ENCODE measurements at regions not wholly inside any gene's neighbourhood (a gene's known extent, or its start where the extent isn't known, plus 50 kb on each side); places are given as distances from the start of the nearest gene placed in this dataset.

DNA sequence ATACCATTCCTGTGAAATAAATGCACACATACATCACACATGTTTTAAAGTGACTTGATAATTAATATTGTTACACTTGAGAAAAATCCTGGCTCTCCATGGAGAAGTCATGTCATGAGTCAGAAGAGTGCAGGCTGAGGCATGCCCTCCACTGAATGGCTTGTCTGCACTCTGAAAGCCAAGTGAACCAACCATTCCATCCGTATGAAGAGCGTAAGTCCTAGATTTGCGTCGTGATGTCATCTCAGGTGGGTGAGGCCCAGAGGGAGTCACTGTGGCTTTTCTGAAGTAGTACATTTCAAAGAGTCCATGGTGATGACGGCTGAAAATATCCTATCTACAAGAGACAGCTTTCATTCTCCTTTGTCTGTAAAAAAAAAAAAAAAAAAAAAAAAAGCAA lies 83.5 kb upstream of the IRX5 start:
- H3K36me3 ChIP-seq (ENCODE audit: insufficient read depth, low read length) = no peaks in the 10 kb centered on the region
- Mint-ChIP-seq H3K9me3 (peaks cover 3% of the 10 kb centered on the region), H3K4me3 (no peak overlapping the region), H3K27ac (no peak overlapping the region), H3K27me3 (peaks cover 5% of the 10 kb centered on the region), H3K36me3 (ENCODE audit: low read depth) (no peaks in the 10 kb centered on the region), H3K4me1 (ENCODE audit: low read depth) (no peaks in the 10 kb centered on the region)
- POLR2A ChIA-PET = no interaction called here
- TF ChIP-seq, protein P1, sequence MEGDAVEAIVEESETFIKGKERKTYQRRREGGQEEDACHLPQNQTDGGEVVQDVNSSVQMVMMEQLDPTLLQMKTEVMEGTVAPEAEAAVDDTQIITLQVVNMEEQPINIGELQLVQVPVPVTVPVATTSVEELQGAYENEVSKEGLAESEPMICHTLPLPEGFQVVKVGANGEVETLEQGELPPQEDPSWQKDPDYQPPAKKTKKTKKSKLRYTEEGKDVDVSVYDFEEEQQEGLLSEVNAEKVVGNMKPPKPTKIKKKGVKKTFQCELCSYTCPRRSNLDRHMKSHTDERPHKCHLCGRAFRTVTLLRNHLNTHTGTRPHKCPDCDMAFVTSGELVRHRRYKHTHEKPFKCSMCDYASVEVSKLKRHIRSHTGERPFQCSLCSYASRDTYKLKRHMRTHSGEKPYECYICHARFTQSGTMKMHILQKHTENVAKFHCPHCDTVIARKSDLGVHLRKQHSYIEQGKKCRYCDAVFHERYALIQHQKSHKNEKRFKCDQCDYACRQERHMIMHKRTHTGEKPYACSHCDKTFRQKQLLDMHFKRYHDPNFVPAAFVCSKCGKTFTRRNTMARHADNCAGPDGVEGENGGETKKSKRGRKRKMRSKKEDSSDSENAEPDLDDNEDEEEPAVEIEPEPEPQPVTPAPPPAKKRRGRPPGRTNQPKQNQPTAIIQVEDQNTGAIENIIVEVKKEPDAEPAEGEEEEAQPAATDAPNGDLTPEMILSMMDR (IDR thresholded peaks at IDR 0.05) = no peak
- DNase-seq = no peak
- H3K4me1 ChIP-seq (ENCODE audit: insufficient read depth, low read length) = no peaks in the 10 kb centered on the region
- H3K4me3 ChIP-seq (ENCODE audit: low read length) = no peak overlapping the region
- intact Hi-C loops (cut with DNase I, micrococcal nuclease) = no loop called here
- no peak overlapping the region for H3K27ac ChIP-seq (ENCODE audit: low read depth in 1 of 2, low read length in 2 of 2)
- ATAC-seq (ENCODE audit: poor library complexity) = no peak
- peaks cover 8% of the 10 kb centered on the region in 2 experiments for H3K9me3 ChIP-seq (ENCODE audit: control insufficient read depth in 1 of 2, insufficient read depth in 1 of 2, low read length in 2 of 2)
- CTCF ChIA-PET = no interaction called here
- no peaks in the 10 kb centered on the region for H3K27me3 ChIP-seq (ENCODE audit: control insufficient read depth in 1 of 2, insufficient read depth in 2 of 2, low read length in 2 of 2)

DNA sequence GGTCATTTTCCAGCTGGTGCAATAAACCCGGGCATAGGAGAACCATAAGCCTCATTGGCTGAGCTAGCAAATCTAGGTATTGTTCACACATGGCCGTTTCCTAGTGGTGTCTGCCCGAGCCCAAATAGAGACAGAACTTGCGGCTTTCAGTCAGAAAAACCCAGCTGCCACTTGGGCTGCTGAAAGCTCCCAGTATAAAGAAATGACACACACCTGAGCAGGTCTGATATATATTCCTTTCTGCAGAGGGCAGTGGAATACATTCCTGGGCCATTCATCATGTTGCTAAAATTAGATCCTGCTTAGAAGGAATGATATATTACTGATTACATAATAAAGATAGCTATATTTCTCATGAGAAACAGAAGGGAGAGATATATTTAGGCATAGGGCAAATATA lies 83.9 kb upstream of the IRX5 start:
- Mint-ChIP-seq H3K36me3 (ENCODE audit: low read depth) (no peaks in the 10 kb centered on the region), H3K4me1 (ENCODE audit: low read depth) (no peaks in the 10 kb centered on the region), H3K9me3 (peaks cover 3% of the 10 kb centered on the region), H3K27ac (no peak overlapping the region), H3K4me3 (no peak overlapping the region), H3K27me3 (peaks cover 5% of the 10 kb centered on the region)
- no peaks in the 10 kb centered on the region for H3K4me1 ChIP-seq (ENCODE audit: insufficient read depth, low read length)
- intact Hi-C loops (cut with DNase I, micrococcal nuclease) = no loop called here
- no peak overlapping the region for H3K4me3 ChIP-seq (ENCODE audit: low read length)
- H3K36me3 ChIP-seq (ENCODE audit: insufficient read depth, low read length) = no peaks in the 10 kb centered on the region
- ATAC-seq (ENCODE audit: poor library complexity) (no peak), DNase-seq (no peak)
- TF ChIP-seq, protein P1 (IDR thresholded peaks at IDR 0.05) = no peak
- ChIA-PET POLR2A (no interaction called here), CTCF (no interaction called here)
- H3K9me3 ChIP-seq (ENCODE audit: control insufficient read depth in 1 of 2, insufficient read depth in 1 of 2, low read length in 2 of 2) = peaks cover 8% of the 10 kb centered on the region in 2 experiments
- no peaks in the 10 kb centered on the region for H3K27me3 ChIP-seq (ENCODE audit: control insufficient read depth in 1 of 2, insufficient read depth in 2 of 2, low read length in 2 of 2)
- no peak overlapping the region for H3K27ac ChIP-seq (ENCODE audit: low read depth in 1 of 2, low read length in 2 of 2)

DNA sequence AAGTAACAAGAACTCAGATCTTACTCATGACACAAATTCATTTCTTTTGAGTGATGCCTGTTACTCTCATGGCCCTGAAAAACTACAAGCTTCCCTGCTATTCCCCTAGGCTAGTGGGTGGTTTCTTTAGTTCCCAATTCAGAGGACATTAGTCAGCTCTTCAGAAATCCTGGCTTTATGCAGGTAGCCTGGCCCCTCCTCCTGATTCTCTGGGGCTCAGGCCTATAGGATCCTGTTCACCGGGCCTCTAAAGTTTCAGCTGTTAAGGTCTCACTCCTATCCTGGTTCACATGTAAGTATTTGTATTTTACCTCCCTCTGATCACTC lies 87.3 kb upstream of the IRX5 start:
- Histone ChIP-seq H3K27ac (ENCODE audit: low read depth in 1 of 2, low read length in 2 of 2) (no peak overlapping the region), H3K36me3 (ENCODE audit: insufficient read depth, low read length) (no peaks in the 10 kb centered on the region), H3K4me1 (ENCODE audit: insufficient read depth, low read length) (no peaks in the 10 kb centered on the region), H3K27me3 (ENCODE audit: control insufficient read depth in 1 of 2, insufficient read depth in 2 of 2, low read length in 2 of 2) (no peaks in the 10 kb centered on the region), H3K9me3 (ENCODE audit: control insufficient read depth in 1 of 2, insufficient read depth in 1 of 2, low read length in 2 of 2) (peaks cover 4 to 8% of the 10 kb centered on the region in 2 experiments), H3K4me3 (ENCODE audit: low read length) (no peak overlapping the region)
- ChIA-PET CTCF (no interaction called here), POLR2A (no interaction called here)
- H3K36me3 Mint-ChIP-seq (ENCODE audit: low read depth) = no peaks in the 10 kb centered on the region
- peaks cover 3% of the 10 kb centered on the region for H3K9me3 Mint-ChIP-seq
- H3K4me3 Mint-ChIP-seq = no peak overlapping the region
- peaks cover 10% of the 10 kb centered on the region for H3K27me3 Mint-ChIP-seq
- H3K27ac Mint-ChIP-seq = no peak overlapping the region
- ATAC-seq (ENCODE audit: poor library complexity) = no peak
- no peaks in the 10 kb centered on the region for H3K4me1 Mint-ChIP-seq (ENCODE audit: low read depth)
- no peak for DNase-seq
- TF ChIP-seq, protein P1 (IDR thresholded peaks at IDR 0.05) = no peak
- intact Hi-C loops (cut with DNase I, micrococcal nuclease) = no loop called here

Data from CD4-positive, alpha-beta T cell (primary cell).